ENCODE measurements at regions not wholly inside any gene's neighbourhood (a gene's known extent, or its start where the extent isn't known, plus 50 kb on each side); places are given as distances from the start of the nearest gene placed in this dataset.
"Not testable (repeated sequence)": the region's sequence is repeated elsewhere in the genome, so short reads cannot be mapped to it uniquely, and the experiment has no call there.

GRCh38 chr3:8348076-8348475, 153.5 kb upstream of the LMCD1 start:
- H3K4me3 ChIP-seq (ENCODE audit: low read depth, low read length): no peak overlapping the region
- TF ChIP-seq POLR2A (IDR thresholded peaks at IDR 0.05; ENCODE audit: extremely low read depth, insufficient read length): no peak
- no peak for TF ChIP-seq CTCF (IDR thresholded peaks at IDR 0.05; ENCODE audit: low read depth, low read length)
- TF ChIP-seq MAX (IDR thresholded peaks at IDR 0.05; ENCODE audit: low read depth, low read length): no peak
- TF ChIP-seq MYC (IDR thresholded peaks at IDR 0.05; ENCODE audit: low read depth, low read length): no peak
- DNase-seq (ENCODE audit: low read depth): no peak

- H3K4me3 ChIP-seq (ENCODE audit: low read depth, low read length): no peak overlapping the region
- no peak for DNase-seq (ENCODE audit: low read depth)
- no peak for TF ChIP-seq POLR2A (IDR thresholded peaks at IDR 0.05; ENCODE audit: extremely low read depth, insufficient read length)
- TF ChIP-seq MYC (IDR thresholded peaks at IDR 0.05; ENCODE audit: low read depth, low read length): no peak
- no peak for TF ChIP-seq CTCF (IDR thresholded peaks at IDR 0.05; ENCODE audit: low read depth, low read length)
- no peak for TF ChIP-seq MAX (IDR thresholded peaks at IDR 0.05; ENCODE audit: low read depth, low read length)
These were observed 149.1 kb upstream of the LMCD1 start for GRCh38 chr3:8352475-8352874.

GRCh38 chr3:8353364-8353763, 148.3 kb upstream of the LMCD1 start:
- TF ChIP-seq MAX (IDR thresholded peaks at IDR 0.05; ENCODE audit: low read depth, low read length): no peak
- no peak for TF ChIP-seq POLR2A (IDR thresholded peaks at IDR 0.05; ENCODE audit: extremely low read depth, insufficient read length)
- TF ChIP-seq CTCF (IDR thresholded peaks at IDR 0.05; ENCODE audit: low read depth, low read length): no peak
- TF ChIP-seq MYC (IDR thresholded peaks at IDR 0.05; ENCODE audit: low read depth, low read length): no peak
- DNase-seq (ENCODE audit: low read depth): no peak
- no peak overlapping the region for H3K4me3 ChIP-seq (ENCODE audit: low read depth, low read length)

DNA sequence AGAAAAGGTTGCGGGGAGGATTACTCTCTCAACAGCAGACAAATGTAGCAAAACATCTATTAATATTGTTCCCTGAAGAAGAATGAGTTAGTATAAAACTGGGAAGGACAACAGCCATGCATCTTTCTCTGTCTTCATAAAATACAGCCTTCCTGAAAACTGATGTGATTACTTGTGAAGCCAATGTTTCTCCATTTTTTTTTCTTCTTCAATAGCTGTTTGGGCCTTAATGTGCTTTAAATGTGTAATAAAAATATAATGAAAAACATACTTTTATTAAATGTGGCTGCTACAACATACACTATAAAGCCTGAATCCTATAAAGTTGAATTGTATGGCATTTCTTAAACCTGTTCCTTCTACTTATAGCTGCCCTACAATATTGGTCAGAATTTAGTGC, 146.3 kb upstream of the LMCD1 start:
- H3K4me3 ChIP-seq (ENCODE audit: low read depth, low read length): no peak overlapping the region
- TF ChIP-seq MYC (IDR thresholded peaks at IDR 0.05; ENCODE audit: low read depth, low read length) (no peak), MAX (IDR thresholded peaks at IDR 0.05; ENCODE audit: low read depth, low read length) (no peak), CTCF (IDR thresholded peaks at IDR 0.05; ENCODE audit: low read depth, low read length) (no peak), POLR2A (IDR thresholded peaks at IDR 0.05; ENCODE audit: extremely low read depth, insufficient read length) (no peak)
- no peak for DNase-seq (ENCODE audit: low read depth)

- DNase-seq (ENCODE audit: low read depth); H3K4me3 ChIP-seq (ENCODE audit: low read depth, low read length): not testable (repeated sequence)
These were observed 145.6 kb upstream of the LMCD1 start for GRCh38 chr3:8356066-8356465.

DNA sequence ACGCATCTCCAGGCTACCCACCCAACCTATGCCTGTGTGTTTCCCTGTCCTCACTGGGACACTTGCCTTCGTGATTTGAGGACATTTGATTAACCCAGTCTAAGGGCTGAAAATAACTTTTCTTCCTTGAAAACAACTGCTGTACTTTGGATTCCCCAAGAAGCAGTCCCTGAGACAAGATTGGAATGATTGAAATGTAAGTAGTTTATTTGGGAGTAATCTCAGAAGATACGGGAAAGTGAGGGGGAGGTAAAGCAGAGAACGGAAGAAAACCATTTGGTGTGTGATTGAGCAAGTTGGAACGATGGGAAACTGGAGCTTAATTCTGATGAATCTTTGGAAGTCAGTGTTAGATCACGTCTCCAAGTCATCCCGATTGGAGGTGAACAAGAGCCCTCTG, 143.8 kb upstream of the LMCD1 start:
- no peak for DNase-seq (ENCODE audit: low read depth)
- no peak overlapping the region for H3K4me3 ChIP-seq (ENCODE audit: low read depth, low read length)
- TF ChIP-seq POLR2A (IDR thresholded peaks at IDR 0.05; ENCODE audit: extremely low read depth, insufficient read length) (no peak), CTCF (IDR thresholded peaks at IDR 0.05; ENCODE audit: low read depth, low read length) (no peak), MYC (IDR thresholded peaks at IDR 0.05; ENCODE audit: low read depth, low read length) (no peak), MAX (IDR thresholded peaks at IDR 0.05; ENCODE audit: low read depth, low read length) (no peak)

Measured in NB4 (cell line).